ENCODE measurements at regions not wholly inside any gene's neighbourhood (a gene's known extent, or its start where the extent isn't known, plus 50 kb on each side); places are given as distances from the start of the nearest gene placed in this dataset.

DNA sequence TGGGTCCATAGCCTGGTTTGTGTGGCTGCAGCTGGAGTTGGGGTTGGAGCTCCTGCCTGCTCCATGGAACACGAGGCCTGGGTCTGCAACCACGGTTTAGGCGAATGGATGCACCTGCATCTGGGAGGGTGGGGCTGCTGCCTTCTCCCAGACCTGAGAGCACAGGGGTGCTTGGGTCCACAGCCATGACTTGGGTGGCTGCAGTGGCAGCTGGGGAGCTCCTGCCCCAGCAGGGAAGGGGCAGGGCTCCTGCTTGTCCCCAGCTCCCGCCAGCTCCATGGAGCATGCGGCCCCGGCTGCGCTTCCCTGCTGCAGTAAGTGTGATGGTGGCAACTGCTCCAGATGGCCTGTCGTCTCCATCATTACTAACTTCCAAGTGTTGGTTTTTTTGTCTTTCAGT, 571.1 kb upstream of the LRRN3 start:
- TF ChIP-seq, protein P1, sequence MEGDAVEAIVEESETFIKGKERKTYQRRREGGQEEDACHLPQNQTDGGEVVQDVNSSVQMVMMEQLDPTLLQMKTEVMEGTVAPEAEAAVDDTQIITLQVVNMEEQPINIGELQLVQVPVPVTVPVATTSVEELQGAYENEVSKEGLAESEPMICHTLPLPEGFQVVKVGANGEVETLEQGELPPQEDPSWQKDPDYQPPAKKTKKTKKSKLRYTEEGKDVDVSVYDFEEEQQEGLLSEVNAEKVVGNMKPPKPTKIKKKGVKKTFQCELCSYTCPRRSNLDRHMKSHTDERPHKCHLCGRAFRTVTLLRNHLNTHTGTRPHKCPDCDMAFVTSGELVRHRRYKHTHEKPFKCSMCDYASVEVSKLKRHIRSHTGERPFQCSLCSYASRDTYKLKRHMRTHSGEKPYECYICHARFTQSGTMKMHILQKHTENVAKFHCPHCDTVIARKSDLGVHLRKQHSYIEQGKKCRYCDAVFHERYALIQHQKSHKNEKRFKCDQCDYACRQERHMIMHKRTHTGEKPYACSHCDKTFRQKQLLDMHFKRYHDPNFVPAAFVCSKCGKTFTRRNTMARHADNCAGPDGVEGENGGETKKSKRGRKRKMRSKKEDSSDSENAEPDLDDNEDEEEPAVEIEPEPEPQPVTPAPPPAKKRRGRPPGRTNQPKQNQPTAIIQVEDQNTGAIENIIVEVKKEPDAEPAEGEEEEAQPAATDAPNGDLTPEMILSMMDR (IDR thresholded peaks at IDR 0.05; ENCODE audit: borderline replicate concordance, extremely low read depth, insufficient read depth) = no peak
- Histone ChIP-seq H3K9ac (ENCODE audit: low read length in 3 of 3) (no peak overlapping the region), H3K9me3 (ENCODE audit: control insufficient read depth in 2 of 3, insufficient read depth in 1 of 3, low read length in 3 of 3) (no peaks in the 10 kb centered on the region), H3K27ac (ENCODE audit: low read depth in 2 of 2, low read length in 2 of 2) (no peak overlapping the region), H3K36me3 (ENCODE audit: control insufficient read depth in 2 of 3, insufficient read depth in 3 of 3, low read length in 3 of 3) (no peaks in the 10 kb centered on the region), H3K27me3 (ENCODE audit: control insufficient read depth, insufficient read depth, low read length) (no peaks in the 10 kb centered on the region), H3K4me3 (ENCODE audit: low read length in 3 of 3) (no peak overlapping the region), H3K4me1 (ENCODE audit: control insufficient read depth in 2 of 3, insufficient read depth in 2 of 3, low read depth in 1 of 3, low read length in 3 of 3) (peaks cover 0 to 7% (median 0%) of the 10 kb centered on the region in 3 donors)
- FAIRE-seq (no peak), DNase-seq (no peak)
- intact Hi-C loops (cut with DNase I) = no loop called here

- Histone ChIP-seq H3K27ac (ENCODE audit: low read depth in 2 of 2, low read length in 2 of 2) (no peak overlapping the region), H3K4me3 (ENCODE audit: low read length in 3 of 3) (no peak overlapping the region), H3K27me3 (ENCODE audit: control insufficient read depth, insufficient read depth, low read length) (no peaks in the 10 kb centered on the region), H3K9me3 (ENCODE audit: control insufficient read depth in 2 of 3, insufficient read depth in 1 of 3, low read length in 3 of 3) (no peaks in the 10 kb centered on the region), H3K36me3 (ENCODE audit: control insufficient read depth in 2 of 3, insufficient read depth in 3 of 3, low read length in 3 of 3) (no peaks in the 10 kb centered on the region), H3K4me1 (ENCODE audit: control insufficient read depth in 2 of 3, insufficient read depth in 2 of 3, low read depth in 1 of 3, low read length in 3 of 3) (peaks cover 0 to 7% (median 0%) of the 10 kb centered on the region in 3 donors), H3K9ac (ENCODE audit: low read length in 3 of 3) (no peak overlapping the region)
- no peak for FAIRE-seq
- intact Hi-C loops (cut with DNase I) = no loop called here
- TF ChIP-seq, protein P1 (IDR thresholded peaks at IDR 0.05; ENCODE audit: borderline replicate concordance, extremely low read depth, insufficient read depth) = no peak
- peak in 1 of 5 donors; percentile 3 for DNase-seq
Observed at GRCh38 chr7:110521357-110521911, 569.5 kb upstream of the LRRN3 start.

DNA sequence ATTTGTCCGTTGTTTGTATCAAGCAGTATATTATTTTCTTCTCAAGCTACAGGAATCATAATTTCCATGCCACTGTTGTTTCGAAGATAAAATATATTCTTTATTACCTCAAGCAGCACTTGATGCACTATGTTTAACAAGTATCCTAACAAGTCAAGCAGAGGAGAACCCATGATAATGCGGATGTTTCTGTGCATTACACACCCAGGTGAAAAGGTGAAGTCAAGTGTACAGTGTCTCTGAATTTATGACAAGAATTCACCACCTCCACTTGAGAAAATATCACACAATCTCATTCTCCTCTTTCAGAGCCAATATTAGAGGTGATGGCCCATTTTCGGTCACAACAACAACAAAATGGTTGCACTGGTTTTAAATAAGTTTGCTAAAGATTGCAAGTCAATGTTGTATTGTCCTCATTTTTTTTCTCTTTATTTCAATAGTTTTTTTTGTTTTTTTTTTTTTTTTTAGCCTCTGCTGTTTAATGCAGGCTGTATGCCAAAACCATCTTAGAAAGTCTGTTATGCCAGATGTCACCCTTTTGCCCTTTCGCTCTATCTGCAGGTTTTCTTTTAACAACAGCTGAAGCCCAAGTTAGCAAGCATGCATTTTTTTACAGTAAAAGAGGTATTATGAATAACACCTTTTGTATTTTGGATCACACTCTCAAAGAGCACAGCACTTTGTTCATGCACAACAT, 568.7 kb upstream of the LRRN3 start:
- Histone ChIP-seq H3K9me3 (ENCODE audit: control insufficient read depth in 2 of 3, insufficient read depth in 1 of 3, low read length in 3 of 3) (no peaks in the 10 kb centered on the region), H3K9ac (ENCODE audit: low read length in 3 of 3) (no peak overlapping the region), H3K4me1 (ENCODE audit: control insufficient read depth in 2 of 3, insufficient read depth in 2 of 3, low read depth in 1 of 3, low read length in 3 of 3) (peaks cover 0 to 7% (median 0%) of the 10 kb centered on the region in 3 donors), H3K27me3 (ENCODE audit: control insufficient read depth, insufficient read depth, low read length) (no peaks in the 10 kb centered on the region), H3K36me3 (ENCODE audit: control insufficient read depth in 2 of 3, insufficient read depth in 3 of 3, low read length in 3 of 3) (no peaks in the 10 kb centered on the region), H3K27ac (ENCODE audit: low read depth in 2 of 2, low read length in 2 of 2) (no peak overlapping the region), H3K4me3 (ENCODE audit: low read length in 3 of 3) (no peak overlapping the region)
- FAIRE-seq = no peak
- TF ChIP-seq, protein P1 (IDR thresholded peaks at IDR 0.05; ENCODE audit: borderline replicate concordance, extremely low read depth, insufficient read depth) = no peak
- DNase-seq = peak in 2 of 5 donors; percentile 32 to 40
- intact Hi-C loops (cut with DNase I) = no loop called here
